Endothelial cell (in vitro differentiated cells): ENCODE measurements at regions not wholly inside any gene's neighbourhood (a gene's known extent, or its start where the extent isn't known, plus 50 kb on each side); places are given as distances from the start of the nearest gene placed in this dataset.

Experiments
- DNase-seq: peaks from one replicate; pipeline ENCODE4 v3.0.0; 2021; ENCODE audit warnings: low spot score
- H3K27ac Mint-ChIP-seq: one replicate; pipeline ENCODE4 v1.8.0; 2021; ENCODE audit warnings: mixed read lengths, inconsistent platforms; ENCODE audit not compliant: unreplicated experiment
- H3K27me3 Mint-ChIP-seq: one replicate; pipeline ENCODE4 v1.8.0; 2021; ENCODE audit warnings: mild to moderate bottlenecking, moderate library complexity, mixed read lengths, inconsistent platforms; ENCODE audit not compliant: unreplicated experiment
- H3K36me3 Mint-ChIP-seq: one replicate; pipeline ENCODE4 v1.8.0; 2021; ENCODE audit warnings: mild to moderate bottlenecking, low read depth, mixed read lengths, inconsistent platforms; ENCODE audit not compliant: unreplicated experiment
- H3K4me1 Mint-ChIP-seq: one replicate; pipeline ENCODE4 v1.8.0; 2021; ENCODE audit warnings: mild to moderate bottlenecking, mixed read lengths, inconsistent platforms; ENCODE audit not compliant: unreplicated experiment
- H3K4me3 Mint-ChIP-seq: one replicate; pipeline ENCODE4 v1.8.0; 2021; ENCODE audit warnings: mild to moderate bottlenecking, mixed read lengths, inconsistent platforms; ENCODE audit not compliant: unreplicated experiment
- H3K9me3 Mint-ChIP-seq: one replicate; pipeline ENCODE4 v1.8.0; 2021; ENCODE audit warnings: mixed read lengths, inconsistent platforms; ENCODE audit not compliant: unreplicated experiment
- TF ChIP-seq, protein P1 (sequence below): fragments of 200-600 bp; sonication (generic); IDR thresholded peaks from one replicate; pipeline ENCODE4 v1.5.0; 2021; ENCODE audit warnings: antibody characterized with exemption; ENCODE audit not compliant: unreplicated experiment

DNA sequence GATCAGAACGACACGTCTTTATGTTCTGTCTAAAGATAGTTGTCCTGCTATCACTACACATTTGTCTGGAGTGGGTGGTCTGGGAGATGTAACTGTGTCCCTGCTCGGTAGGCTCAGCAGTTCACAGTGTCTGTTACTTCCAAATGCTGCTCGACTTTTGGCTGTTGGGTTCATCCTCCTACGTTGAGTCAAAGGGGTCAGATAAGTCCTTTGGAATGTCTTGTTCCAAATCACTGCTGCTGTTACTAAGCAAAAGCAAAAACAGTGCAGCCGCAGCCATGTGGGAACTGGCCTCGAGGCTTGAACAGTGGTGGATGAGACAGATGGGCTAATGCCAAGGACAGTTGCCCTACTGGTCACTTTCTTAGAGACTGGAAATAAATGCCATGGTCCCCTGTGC lies 272.2 kb upstream of the MAP3K7 start:
- Mint-ChIP-seq H3K27ac (no peak overlapping the region), H3K4me3 (no peak overlapping the region), H3K9me3 (no peaks in the 10 kb centered on the region), H3K27me3 (no peaks in the 10 kb centered on the region), H3K36me3 (no peaks in the 10 kb centered on the region), H3K4me1 (peaks cover 14% of the 10 kb centered on the region)
- TF ChIP-seq, protein P1, sequence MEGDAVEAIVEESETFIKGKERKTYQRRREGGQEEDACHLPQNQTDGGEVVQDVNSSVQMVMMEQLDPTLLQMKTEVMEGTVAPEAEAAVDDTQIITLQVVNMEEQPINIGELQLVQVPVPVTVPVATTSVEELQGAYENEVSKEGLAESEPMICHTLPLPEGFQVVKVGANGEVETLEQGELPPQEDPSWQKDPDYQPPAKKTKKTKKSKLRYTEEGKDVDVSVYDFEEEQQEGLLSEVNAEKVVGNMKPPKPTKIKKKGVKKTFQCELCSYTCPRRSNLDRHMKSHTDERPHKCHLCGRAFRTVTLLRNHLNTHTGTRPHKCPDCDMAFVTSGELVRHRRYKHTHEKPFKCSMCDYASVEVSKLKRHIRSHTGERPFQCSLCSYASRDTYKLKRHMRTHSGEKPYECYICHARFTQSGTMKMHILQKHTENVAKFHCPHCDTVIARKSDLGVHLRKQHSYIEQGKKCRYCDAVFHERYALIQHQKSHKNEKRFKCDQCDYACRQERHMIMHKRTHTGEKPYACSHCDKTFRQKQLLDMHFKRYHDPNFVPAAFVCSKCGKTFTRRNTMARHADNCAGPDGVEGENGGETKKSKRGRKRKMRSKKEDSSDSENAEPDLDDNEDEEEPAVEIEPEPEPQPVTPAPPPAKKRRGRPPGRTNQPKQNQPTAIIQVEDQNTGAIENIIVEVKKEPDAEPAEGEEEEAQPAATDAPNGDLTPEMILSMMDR = no peak
- DNase-seq = no peak

- Mint-ChIP-seq H3K36me3 (no peaks in the 10 kb centered on the region), H3K27me3 (no peaks in the 10 kb centered on the region), H3K9me3 (no peaks in the 10 kb centered on the region), H3K4me3 (no peak overlapping the region), H3K4me1 (peaks cover 4% of the 10 kb centered on the region), H3K27ac (no peak overlapping the region)
- no peak for DNase-seq
- TF ChIP-seq, protein P1 = no peak
Measured at GRCh38 chr6:90849686-90850085, 262.8 kb upstream of the MAP3K7 start.

GRCh38 chr6:90846824-90847223 lies 260.0 kb upstream of the MAP3K7 start:
- Mint-ChIP-seq H3K4me1 (peaks cover 4% of the 10 kb centered on the region), H3K9me3 (no peaks in the 10 kb centered on the region), H3K4me3 (no peak overlapping the region), H3K27ac (no peak overlapping the region), H3K36me3 (no peaks in the 10 kb centered on the region), H3K27me3 (no peaks in the 10 kb centered on the region)
- no peak for DNase-seq
- TF ChIP-seq, protein P1 = no peak

GRCh38 chr6:90835596-90836212 lies 248.8 kb upstream of the MAP3K7 start:
- no peaks in the 10 kb centered on the region for H3K4me1 Mint-ChIP-seq
- no peaks in the 10 kb centered on the region for H3K27me3 Mint-ChIP-seq
- H3K9me3 Mint-ChIP-seq = no peaks in the 10 kb centered on the region
- DNase-seq = no peak
- H3K36me3 Mint-ChIP-seq = no peaks in the 10 kb centered on the region
- no peak overlapping the region for H3K4me3 Mint-ChIP-seq
- TF ChIP-seq, protein P1 = no peak
- H3K27ac Mint-ChIP-seq = no peak overlapping the region

DNA sequence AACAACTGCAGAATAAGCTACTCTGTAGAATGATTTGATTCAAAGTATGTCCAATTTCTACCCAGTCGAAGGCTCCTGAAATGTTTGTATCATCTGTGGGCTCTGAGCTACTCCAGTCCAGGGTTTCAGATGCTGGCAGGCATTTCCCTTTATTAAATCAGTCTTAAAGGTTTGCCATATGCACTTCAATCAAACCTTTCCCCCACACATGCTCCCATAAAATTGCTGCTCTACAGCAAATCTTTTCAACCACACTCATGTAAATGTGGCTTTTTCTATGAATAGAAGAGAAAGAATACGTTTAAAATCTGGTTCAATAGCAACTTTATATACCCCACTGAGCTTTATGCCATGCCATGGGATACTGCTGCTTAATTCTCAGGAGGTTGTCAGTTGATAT lies 242.4 kb upstream of the MAP3K7 start:
- Mint-ChIP-seq H3K36me3 (no peaks in the 10 kb centered on the region), H3K27ac (no peak overlapping the region), H3K4me3 (no peak overlapping the region), H3K4me1 (no peaks in the 10 kb centered on the region), H3K9me3 (no peaks in the 10 kb centered on the region), H3K27me3 (peaks cover 1% of the 10 kb centered on the region)
- no peak for DNase-seq
- TF ChIP-seq, protein P1 = no peak
